HepG2 (cell line): ENCODE measurements at regions not wholly inside any gene's neighbourhood (a gene's known extent, or its start where the extent isn't known, plus 50 kb on each side); places are given as distances from the start of the nearest gene placed in this dataset.

ENCODE experiments used
- ATAC-seq: fragments of 200-7000 bp; cut with Tn5 transposase; 3 replicates; pipeline ENCODE4 v1.9.1; 2020; ENCODE audit warnings: mild to moderate bottlenecking, moderate library complexity
- BruUV-seq: library from RNA; stranded (reverse); fragments of 400-500 nt; replicated peaks from 2 replicates; lab custom pipeline; 2021; lab: Mats Ljungman, UMichigan
- CTCF ChIA-PET: fragments of 300-600 bp; formaldehyde crosslinking; extraction: SDS; loops from one replicate; lab custom pipeline; 2021; ENCODE audit warnings: low total read pairs, inconsistent platforms, low intra/inter-chr PET ratio; lab: Yijun Ruan, JAX
- POLR2A ChIA-PET: fragments of 350-600 bp; sonication (Branson Sonifier 250); formaldehyde crosslinking; loops from one replicate; lab custom pipeline; 2020; ENCODE audit warnings: antibody characterized with exemption, inconsistent platforms; lab: Yijun Ruan, JAX
- DNase-seq: peaks from one replicate; pipeline ENCODE4 v3.0.0-alpha.2; 2015; ENCODE audit warnings: low spot score
- FAIRE-seq: peaks from 3 replicates; lab custom pipeline; 2011; peaks lifted over from hg19 to GRCh38; lab: Jason Lieb, UNC
- H2AFZ ChIP-seq: one replicate; pipeline ENCODE4 v1.6.1; 2011; ENCODE audit warnings: low read length, inconsistent platforms
- H3K27ac ChIP-seq: fragments of 300-600 bp; 3 replicates; pipeline ENCODE4 v1.8.0; 2011; ENCODE audit warnings: mixed run types, mild to moderate bottlenecking, mixed read lengths, low read length, inconsistent platforms; ENCODE audit not compliant: insufficient read depth; ENCODE audit errors: extremely low read length
- H3K27me3 ChIP-seq, 2 experiments: fragments of 200-600 bp in 1 of 2; 2 replicates in 1 of 2; 3 replicates in 1 of 2; pipeline versions ENCODE4 v1.6.0 to v1.8.0; 2011; ENCODE audit warnings: low read length in 2 of 2, mild to moderate bottlenecking in 2 of 2, moderate library complexity in 2 of 2, inconsistent platforms in 1 of 2; ENCODE audit not compliant: insufficient read depth in 2 of 2, control insufficient read depth in 1 of 2
- H3K36me3 ChIP-seq, 2 experiments: fragments of 200-600 bp in 1 of 2; replicated peaks in 1 of 2; 2 replicates in 1 of 2; 3 replicates in 1 of 2; pipeline versions ENCODE4 v1.5.1 to v1.8.0; 2011; ENCODE audit warnings: low read length in 2 of 2, inconsistent platforms in 1 of 2; ENCODE audit not compliant: insufficient read depth in 2 of 2, control insufficient read depth in 1 of 2
- H3K4me1 ChIP-seq: 2 replicates; pipeline ENCODE4 v1.5.1; 2012; ENCODE audit warnings: low read length, inconsistent platforms; ENCODE audit not compliant: insufficient read depth
- H3K4me2 ChIP-seq: 2 replicates; pipeline ENCODE4 v1.6.0; 2011; ENCODE audit warnings: low read depth, low read length, inconsistent platforms
- H3K4me3 ChIP-seq, 3 experiments: fragments of 200-600 bp in 1 of 3; sonication (generic), shearing (Covaris generic) in 1 of 3; replicated peaks in 1 of 3; 2 replicates each; pipeline ENCODE4 v1.5.1; 2011 to 2016; ENCODE audit warnings: low read length in 3 of 3, inconsistent platforms in 2 of 3, low read depth in 2 of 3, mild to moderate bottlenecking in 2 of 3, control low read depth in 1 of 3, mixed read lengths in 1 of 3; ENCODE audit not compliant: insufficient read depth in 1 of 3
- H3K79me2 ChIP-seq: one replicate; pipeline ENCODE4 v1.6.1; 2011; ENCODE audit warnings: low read length, inconsistent platforms; ENCODE audit not compliant: insufficient read depth
- H3K9ac ChIP-seq: 2 replicates; pipeline ENCODE4 v1.6.0; 2011; ENCODE audit warnings: mild to moderate bottlenecking, low read depth, low read length, inconsistent platforms; ENCODE audit not compliant: insufficient read depth
- H3K9me3 ChIP-seq: 2 replicates; pipeline ENCODE4 v1.5.1; 2012; ENCODE audit warnings: mild to moderate bottlenecking, low read length
- H4K20me1 ChIP-seq: 2 replicates; pipeline ENCODE4 v1.6.0; 2011; ENCODE audit warnings: inconsistent platforms, mild to moderate bottlenecking, low read length, moderate library complexity; ENCODE audit not compliant: insufficient read depth
- ARNT ChIP-seq: fragments of 450-650 bp; IDR thresholded peaks from 2 replicates; pipeline ENCODE4 v1.6.1; 2017
- KLF16 ChIP-seq, 2 experiments: sonication (generic) in 1 of 2; formaldehyde crosslinking in 1 of 2; IDR thresholded peaks; 2 replicates each; pipeline versions ENCODE4 v1.6.1 to v1.8.0; 2016 to 2023; ENCODE audit warnings: missing genetic modification reagents in 2 of 2, missing compliant biosample characterization in 1 of 2
- MEIS1 ChIP-seq: sonication (generic); formaldehyde crosslinking; IDR thresholded peaks from 2 replicates; pipeline ENCODE4 v1.9.0; 2021; ENCODE audit warnings: mild to moderate bottlenecking, missing genetic modification reagents, moderate library complexity, borderline replicate concordance
- STAG1 ChIP-seq: sonication (generic); formaldehyde crosslinking; IDR thresholded peaks from 2 replicates; pipeline ENCODE4 v1.4.0; 2020; ENCODE audit warnings: missing genetic modification reagents
- ZNF331 ChIP-seq: sonication (generic); formaldehyde crosslinking; IDR thresholded peaks from 2 replicates; pipeline ENCODE4 v1.4.0; 2020; ENCODE audit warnings: missing genetic modification reagents
- ZNF34 ChIP-seq: sonication (generic); formaldehyde crosslinking; IDR thresholded peaks from 2 replicates; pipeline ENCODE4 v1.4.0; 2020; ENCODE audit warnings: mild to moderate bottlenecking, missing genetic modification reagents, borderline replicate concordance
- ZNF549 ChIP-seq: sonication (generic); formaldehyde crosslinking; IDR thresholded peaks from 2 replicates; pipeline ENCODE4 v1.5.0; 2020; ENCODE audit warnings: missing genetic modification reagents
- ZNF609 ChIP-seq: sonication (generic); formaldehyde crosslinking; IDR thresholded peaks from 2 replicates; pipeline ENCODE4 v1.4.0; 2020; ENCODE audit warnings: mild to moderate bottlenecking, missing genetic modification reagents, borderline replicate concordance
- ZNF777 ChIP-seq: sonication (generic); formaldehyde crosslinking; IDR thresholded peaks from 2 replicates; pipeline ENCODE4 v1.4.0; 2020; ENCODE audit warnings: missing genetic modification reagents
- WGBS: methylation state at CpG from one replicate; pipeline ENCODE4 v1.1.6; 2017; ENCODE audit warnings: low lambda C conversion rate; 5-methylcytosine and 5-hydroxymethylcytosine counted together
- in situ Hi-C: cut with HindIII; loops from 2 replicates; pipeline ENCODE4 v1.10.0; 2017; ENCODE audit warnings: low pct_unique_long_range_greater_than_20kb; ENCODE audit not compliant: extremely low pct_ligation_motif_present
- intact Hi-C: fragments of 100-400 bp; cut with micrococcal nuclease; formaldehyde crosslinking; loops from one replicate; pipeline ENCODE4 v1.10.0; 2022; ENCODE audit not compliant: unreplicated experiment

GRCh38 chr1:244283772-244284171 is 167.9 kb downstream of the ADSS2 start (continued):
- no peak for TF ChIP-seq ZNF777 (CRISPR knock-in tag)

GRCh38 chr1:244284641-244285156 is 167.0 kb downstream of the ADSS2 start:
- Histone ChIP-seq H3K36me3 (no peaks in the 10 kb centered on the region), H3K4me3 (no peak overlapping the region), H3K4me1 (no peaks in the 10 kb centered on the region), H3K4me2 (no peak overlapping the region), H3K79me2 (no peaks in the 10 kb centered on the region), H3K27me3 (peaks cover 0 to 17% of the 10 kb centered on the region in 2 experiments; a peak in 1 of 5 replicates), H3K27ac (no peak overlapping the region), H4K20me1 (no peaks in the 10 kb centered on the region), H2AFZ (no peak overlapping the region), H3K9me3 (no peaks in the 10 kb centered on the region), H3K9ac (no peak overlapping the region)
- 18% methylated on average over 8 of the region's 17 CpGs for WGBS
- ChIA-PET POLR2A (no interaction called here), CTCF (no interaction called here)
- DNase-seq, result no peak
- no peak for ATAC-seq
- no peak for FAIRE-seq
- intact Hi-C loops, result no loop called here
- no TSS peak for BruUV-seq
- in situ Hi-C loops, result no loop called here
- no peak for TF ChIP-seq STAG1
- TF ChIP-seq ARNT, result no peak
- TF ChIP-seq ZNF331, result no peak
- TF ChIP-seq MEIS1 (CRISPR knock-in tag), result no peak
- TF ChIP-seq ZNF609 (CRISPR knock-in tag), result no peak
- no peak for TF ChIP-seq ZNF549
- no peak for TF ChIP-seq ZNF34
- TF ChIP-seq KLF16 (CRISPR knock-in tag; IDR thresholded peaks at IDR 0.05), result no peak
